ENCODE measurements at regions not wholly inside any gene's neighbourhood (a gene's known extent, or its start where the extent isn't known, plus 50 kb on each side); places are given as distances from the start of the nearest gene placed in this dataset.

DNA sequence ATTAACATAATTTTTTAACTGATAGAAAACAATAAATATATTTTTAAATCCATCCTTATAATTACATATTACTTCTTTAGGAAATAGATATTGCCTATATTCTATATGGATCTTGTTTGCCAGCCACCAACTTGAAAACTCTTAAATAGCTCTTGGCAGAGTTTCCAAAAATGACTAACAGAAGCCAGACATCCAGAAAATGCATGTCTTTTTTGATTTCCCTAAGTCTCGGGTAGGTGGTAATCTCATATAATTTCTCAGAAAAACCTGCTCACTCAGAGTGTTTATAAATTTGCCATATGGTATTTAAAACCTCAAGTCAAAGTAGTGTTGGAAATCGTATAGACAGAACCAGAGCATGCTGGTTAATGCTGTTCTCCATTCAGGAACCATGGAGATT lies 360.4 kb upstream of the FOXG1 start:
- DNase-seq, result no peak

GRCh38 chr14:28407031-28407825 lies 359.4 kb upstream of the FOXG1 start:
- no peak for DNase-seq

DNA sequence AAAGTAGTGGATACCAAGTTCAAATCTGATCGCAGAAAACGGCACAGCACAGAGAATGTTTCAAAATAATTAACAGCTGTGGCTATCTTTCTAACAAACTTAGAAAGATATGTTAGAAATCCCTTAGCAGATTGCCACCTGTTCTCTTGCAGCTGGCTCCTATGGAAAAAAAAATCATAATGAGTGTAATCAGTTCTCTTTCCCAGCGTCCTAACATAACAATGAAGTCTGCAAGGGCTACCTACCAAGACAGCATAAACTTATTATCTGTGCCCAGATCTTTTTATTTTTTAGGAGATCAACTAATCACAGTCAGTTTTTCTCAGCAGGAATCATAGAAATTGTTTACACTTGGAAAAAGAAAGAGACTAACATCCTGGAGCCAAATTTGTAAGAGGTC lies 358.6 kb upstream of the FOXG1 start:
- DNase-seq, result no peak

DNA sequence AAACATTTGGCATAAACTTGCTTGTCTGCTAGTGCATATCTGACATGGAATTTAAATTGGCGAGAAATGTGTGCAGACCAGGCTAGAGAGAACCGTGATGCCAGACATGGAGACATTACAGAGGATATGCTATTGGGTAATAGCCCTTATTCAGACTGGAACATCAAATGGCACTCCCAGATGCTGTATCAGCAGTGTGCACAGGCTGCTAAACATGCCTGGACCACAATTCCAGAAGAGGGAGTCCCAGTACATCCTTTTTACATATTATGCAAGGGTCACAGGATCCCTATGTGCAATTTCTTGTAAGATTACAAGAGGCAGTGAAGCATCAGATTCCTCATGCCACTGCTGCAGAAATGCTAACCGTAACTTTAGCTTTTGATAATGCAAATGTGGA lies 354.5 kb upstream of the FOXG1 start:
- DNase-seq, result no peak

DNA sequence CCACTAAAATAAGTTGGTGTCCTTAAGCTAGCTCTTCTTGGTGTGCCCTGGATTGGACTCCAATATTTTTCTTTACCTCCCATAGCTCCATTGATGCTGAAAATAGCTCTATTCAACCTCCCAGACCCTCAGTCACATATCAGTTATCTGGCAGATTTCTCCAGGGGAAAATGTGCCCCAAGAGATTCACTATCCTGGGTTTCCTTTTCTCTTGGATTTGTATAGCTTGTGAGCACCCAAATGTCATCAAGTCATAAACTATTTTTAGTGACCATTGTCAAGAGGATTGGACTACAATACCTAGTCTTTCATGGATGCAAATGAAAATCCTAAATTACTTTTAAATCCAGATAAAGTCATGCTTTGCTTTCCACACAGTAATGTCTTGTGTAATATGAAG lies 339.6 kb upstream of the FOXG1 start:
- no peak for DNase-seq

GRCh38 chr14:28436821-28437220 lies 329.8 kb upstream of the FOXG1 start:
- no peak for DNase-seq

- DNase-seq, result no peak
These were observed 305.2 kb upstream of the FOXG1 start for GRCh38 chr14:28461389-28461788.

GRCh38 chr14:28467611-28468010 lies 299.0 kb upstream of the FOXG1 start:
- DNase-seq, result no peak

- no peak for DNase-seq
These were observed 298.1 kb upstream of the FOXG1 start for GRCh38 chr14:28468191-28469151.

- DNase-seq, result no peak
These were observed 284.1 kb upstream of the FOXG1 start for GRCh38 chr14:28482251-28483040.

DNA sequence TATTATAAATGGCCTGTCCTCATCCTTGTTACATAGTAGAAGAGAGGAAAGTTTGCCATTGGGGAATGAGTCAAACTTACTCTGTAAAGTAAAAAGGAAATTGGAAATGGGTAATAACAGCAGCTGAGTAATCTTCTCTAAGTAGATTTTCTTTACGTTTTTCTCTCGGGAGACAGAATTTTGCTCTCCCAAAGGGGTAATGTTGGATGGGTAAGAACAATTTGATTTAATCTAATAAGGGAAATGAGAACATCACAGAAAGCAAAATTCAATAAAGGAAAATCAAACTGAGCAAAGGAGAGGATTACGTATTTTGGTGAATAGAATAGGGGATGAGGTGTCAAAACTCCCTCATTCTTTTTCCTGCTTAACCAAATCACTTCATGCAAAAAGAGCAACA lies 283.1 kb upstream of the FOXG1 start:
- no peak for DNase-seq

GRCh38 chr14:28488684-28489083 lies 277.9 kb upstream of the FOXG1 start:
- DNase-seq, result no peak

DNA sequence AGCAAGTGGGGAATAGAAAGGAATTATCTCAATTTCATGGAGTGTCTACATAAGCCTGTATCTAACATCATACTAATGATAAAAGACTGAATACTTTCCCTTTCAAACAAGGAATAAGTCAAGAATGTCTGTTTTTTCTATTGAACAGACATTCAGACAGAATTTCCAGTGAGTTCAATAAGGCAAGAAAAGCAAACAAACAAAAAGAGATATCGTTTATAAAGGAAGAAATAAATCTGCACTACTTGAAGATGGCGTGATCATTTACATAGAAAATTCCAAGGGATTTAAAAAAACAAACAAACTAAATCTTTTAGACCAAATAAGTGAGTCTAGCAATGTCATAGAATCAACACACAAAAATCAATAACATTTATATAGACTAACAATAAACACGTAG lies 273.1 kb upstream of the FOXG1 start:
- DNase-seq, result no peak

DNA sequence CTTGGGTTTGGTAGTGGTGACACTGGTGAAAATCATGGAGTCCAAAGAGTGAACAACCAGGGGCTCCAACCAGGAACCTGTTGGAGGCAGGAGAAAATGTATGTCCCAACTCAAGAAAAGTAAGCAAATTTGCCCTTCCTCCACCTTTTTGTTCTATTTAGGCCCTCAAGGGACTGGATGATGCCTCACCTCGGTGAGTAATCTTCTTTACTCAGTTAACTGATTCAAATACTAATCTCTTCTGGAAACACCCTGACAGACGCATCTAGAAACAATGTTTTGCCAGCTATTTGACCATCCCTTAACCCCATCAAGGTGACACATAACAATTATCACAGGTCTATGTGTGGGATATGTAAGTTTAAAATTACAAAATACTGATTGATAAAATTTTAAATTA lies 272.4 kb upstream of the FOXG1 start:
- no peak for DNase-seq

GRCh38 chr14:28496364-28496763 lies 270.2 kb upstream of the FOXG1 start:
- no peak for DNase-seq

- no peak for DNase-seq
These were observed 264.1 kb upstream of the FOXG1 start for GRCh38 chr14:28502517-28502916.

DNA sequence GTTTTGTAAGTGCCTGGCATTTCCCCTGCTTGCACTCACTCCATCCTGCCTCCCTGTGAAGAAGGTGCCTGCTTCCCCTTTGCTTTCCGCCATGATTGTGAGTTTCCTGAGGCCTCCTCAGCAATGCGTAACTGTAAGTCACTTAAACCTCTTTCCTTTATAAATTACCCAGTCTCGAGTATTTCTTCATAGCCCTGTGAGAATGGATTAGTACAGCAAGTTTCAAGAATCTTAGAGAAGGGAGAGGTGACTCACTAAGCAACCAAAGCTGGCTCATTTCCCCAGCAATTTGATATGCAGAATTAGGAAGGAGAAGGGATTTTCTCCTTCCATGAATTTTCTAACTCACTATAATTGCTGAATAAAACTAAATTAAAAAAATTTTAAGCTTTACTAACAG lies 251.0 kb upstream of the FOXG1 start:
- DNase-seq, result no peak

DNA sequence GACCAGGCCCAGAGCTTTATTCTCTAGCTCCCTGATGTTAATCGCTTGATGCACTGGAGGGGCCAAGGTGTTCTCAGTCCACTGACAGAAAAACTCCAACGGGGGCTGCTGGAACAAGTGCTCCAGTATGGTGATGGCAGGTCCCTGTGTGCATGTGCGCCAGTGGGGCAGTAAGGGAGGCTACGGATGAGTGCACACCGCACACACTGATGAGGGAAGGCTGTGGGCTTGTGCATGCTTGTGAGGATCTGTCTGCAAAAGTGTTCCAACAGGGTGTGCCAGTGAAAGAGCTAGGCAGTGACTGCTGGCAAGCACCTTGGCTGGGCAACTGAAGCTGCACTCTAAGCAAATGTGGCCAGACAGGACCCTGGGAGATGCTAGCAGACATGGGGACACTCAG lies 229.7 kb upstream of the FOXG1 start:
- DNase-seq, result no peak

DNA sequence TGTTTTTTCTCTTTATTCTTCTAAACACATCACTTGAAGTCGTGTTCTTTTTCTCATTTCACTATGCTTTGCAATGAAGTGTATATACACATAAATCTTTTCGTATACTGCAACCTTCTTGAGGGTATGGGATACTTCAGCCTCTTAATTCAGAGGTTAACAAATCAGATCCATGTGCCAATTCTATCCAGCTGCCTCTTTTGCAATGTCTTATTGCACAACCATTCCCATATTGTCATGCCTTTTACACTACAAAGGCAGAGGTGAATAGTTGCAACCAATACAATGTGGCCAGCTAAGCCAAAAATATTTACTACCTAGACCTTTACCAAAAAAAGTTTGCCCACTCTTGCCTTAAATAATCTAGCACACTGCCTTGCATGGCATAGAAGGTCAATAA lies 224.5 kb upstream of the FOXG1 start:
- DNase-seq, result no peak

GRCh38 chr14:28565345-28565744 lies 201.2 kb upstream of the FOXG1 start:
- DNase-seq, result no peak

- no peak for DNase-seq
These were observed 196.2 kb upstream of the FOXG1 start for GRCh38 chr14:28570391-28570790.

DNA sequence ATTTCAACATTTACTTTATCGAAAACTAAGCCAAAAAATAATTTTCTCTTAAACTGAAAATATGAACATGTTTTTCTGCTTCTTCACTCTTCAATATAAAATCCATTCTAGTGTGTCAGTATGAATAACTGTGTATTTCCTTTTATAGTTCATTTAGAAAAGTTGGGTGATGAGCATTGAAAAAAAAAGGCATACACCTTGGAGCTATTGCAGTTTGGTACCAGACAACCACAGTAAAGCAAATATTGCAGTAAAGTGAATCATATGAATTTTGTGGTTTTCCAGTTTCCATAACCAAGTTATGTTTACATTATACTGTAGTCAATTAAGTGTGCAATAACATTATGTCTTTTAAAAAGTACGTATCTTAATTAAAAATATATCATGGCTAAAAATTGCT lies 195.0 kb upstream of the FOXG1 start:
- DNase-seq, result no peak

DNA sequence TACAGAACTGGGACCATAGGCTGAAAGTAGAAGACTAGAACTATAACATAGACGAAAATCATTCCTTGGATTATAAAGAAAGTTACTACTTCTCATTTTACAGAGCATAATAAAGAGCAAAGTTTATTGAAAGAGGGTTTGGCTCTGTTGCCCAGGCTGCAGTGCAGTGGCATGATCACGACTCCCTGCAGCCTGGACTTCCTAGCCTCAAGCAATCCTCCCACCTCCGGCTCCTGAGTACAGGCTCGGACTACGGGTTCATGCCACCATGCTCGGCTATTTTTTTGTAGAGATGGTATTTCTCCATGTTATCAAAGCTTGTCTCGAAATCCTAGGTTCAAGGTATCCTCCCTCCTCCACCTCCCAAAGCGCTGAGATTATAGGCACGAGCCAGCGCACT lies 190.1 kb upstream of the FOXG1 start:
- DNase-seq, result no peak

All from hematopoietic multipotent progenitor cell treated with erythropoietin and hydrocortisone succinate and interleukin-3 and kit ligand, for 6 days (in vitro differentiated cells).